Trophoblast cell (in vitro differentiated cells and primary cell): ENCODE measurements at regions not wholly inside any gene's neighbourhood (a gene's known extent, or its start where the extent isn't known, plus 50 kb on each side); places are given as distances from the start of the nearest gene placed in this dataset.

Source experiments
- DNase-seq, 2 donors: peaks; one replicate each; pipeline ENCODE4 v3.0.0-alpha.2; 2016
- H2AFZ ChIP-seq: 2 replicates; pipeline ENCODE4 v1.6.1; 2013; ENCODE audit warnings: low read length, moderate library complexity, mild to moderate bottlenecking; ENCODE audit not compliant: insufficient read depth, poor library complexity
- H2AK5ac ChIP-seq: 2 replicates; pipeline ENCODE4 v1.6.1; 2013; ENCODE audit warnings: mild to moderate bottlenecking, low read length
- H2BK120ac ChIP-seq: 2 replicates; pipeline ENCODE4 v1.6.1; 2013; ENCODE audit warnings: low read length, mild to moderate bottlenecking, moderate library complexity; ENCODE audit not compliant: insufficient read depth, poor library complexity
- H2BK12ac ChIP-seq: 2 replicates; pipeline ENCODE4 v1.6.1; 2013; ENCODE audit warnings: mild to moderate bottlenecking, low read length, moderate library complexity
- H2BK5ac ChIP-seq: 2 replicates; pipeline ENCODE4 v1.6.1; 2013; ENCODE audit warnings: low read length, low read depth, moderate library complexity, mild to moderate bottlenecking; ENCODE audit not compliant: poor library complexity
- H3K14ac ChIP-seq: 2 replicates; pipeline ENCODE4 v1.6.1; 2013; ENCODE audit warnings: mild to moderate bottlenecking, low read length
- H3K18ac ChIP-seq: 2 replicates; pipeline ENCODE4 v1.6.1; 2013; ENCODE audit warnings: mild to moderate bottlenecking, low read length
- H3K23ac ChIP-seq: 2 replicates; pipeline ENCODE4 v1.6.1; 2013; ENCODE audit warnings: low read length
- H3K27ac ChIP-seq: 2 replicates; pipeline ENCODE4 v1.5.1; 2013; ENCODE audit warnings: low read depth, mild to moderate bottlenecking, inconsistent platforms, low read length, moderate library complexity
- H3K27me3 ChIP-seq: 2 replicates; pipeline ENCODE4 v1.6.1; 2013; ENCODE audit warnings: inconsistent platforms, mild to moderate bottlenecking, low read length, moderate library complexity; ENCODE audit not compliant: insufficient read depth
- H3K36me3 ChIP-seq, 2 experiments: 1 replicate in 1 of 2; 2 replicates in 1 of 2; pipeline ENCODE4 v1.6.1; 2013; ENCODE audit warnings: low read length in 2 of 2, mild to moderate bottlenecking in 2 of 2, moderate library complexity in 1 of 2; ENCODE audit not compliant: insufficient read depth in 2 of 2, control insufficient read depth in 1 of 2
- H3K4ac ChIP-seq: 2 replicates; pipeline ENCODE4 v1.6.1; 2013; ENCODE audit warnings: low read depth, mild to moderate bottlenecking, low read length, moderate library complexity
- H3K4me1 ChIP-seq, 2 experiments: 1 replicate in 1 of 2; 2 replicates in 1 of 2; pipeline ENCODE4 v1.6.1; 2013; ENCODE audit warnings: low read length in 2 of 2, mild to moderate bottlenecking in 2 of 2, moderate library complexity in 1 of 2; ENCODE audit not compliant: insufficient read depth in 2 of 2, control insufficient read depth in 1 of 2
- H3K4me2 ChIP-seq: 2 replicates; pipeline ENCODE4 v1.6.1; 2013; ENCODE audit warnings: inconsistent platforms, mild to moderate bottlenecking, low read length, moderate library complexity
- H3K4me3 ChIP-seq: 2 replicates; pipeline ENCODE4 v1.5.1; 2013; ENCODE audit warnings: mild to moderate bottlenecking, low read depth, low read length, inconsistent platforms
- H3K79me1 ChIP-seq: one replicate; pipeline ENCODE4 v1.6.1; 2013; ENCODE audit warnings: low read length
- H3K79me2 ChIP-seq: 2 replicates; pipeline ENCODE4 v1.6.1; 2013; ENCODE audit warnings: low read length, mild to moderate bottlenecking; ENCODE audit not compliant: control insufficient read depth, insufficient read depth, poor library complexity
- H3K9ac ChIP-seq: 2 replicates; pipeline ENCODE4 v1.6.1; 2013; ENCODE audit warnings: mild to moderate bottlenecking, low read length
- H3K9me3 ChIP-seq: 2 replicates; pipeline ENCODE4 v1.6.1; 2013; ENCODE audit warnings: low read depth, mild to moderate bottlenecking, control low read depth, inconsistent platforms, low read length; ENCODE audit not compliant: insufficient read depth
- H4K12ac ChIP-seq: 2 replicates; pipeline ENCODE4 v1.6.1; 2013; ENCODE audit warnings: low read depth, mild to moderate bottlenecking, low read length, moderate library complexity
- H4K8ac ChIP-seq: 2 replicates; pipeline ENCODE4 v1.6.1; 2013; ENCODE audit warnings: low read depth, mild to moderate bottlenecking, low read length, moderate library complexity
- H4K91ac ChIP-seq: one replicate; pipeline ENCODE4 v1.6.1; 2013; ENCODE audit warnings: low read depth, mild to moderate bottlenecking, low read length, moderate library complexity
- WGBS: extraction: QIAGEN DNeasy Blood & Tissue Kit; methylation state at CpG from one replicate; pipeline ENCODE4 v1.1.7; 2013; ENCODE audit warnings: missing lambda C conversion rate; ENCODE audit not compliant: insufficient read length, insufficient coverage; ENCODE audit errors: extremely low coverage; 5-methylcytosine and 5-hydroxymethylcytosine counted together

GRCh38 chr14:87652278-87652677, 340.7 kb downstream of the GALC start:
- peaks cover 11% of the 10 kb centered on the region for H3K9me3 ChIP-seq
- H3K4me2 ChIP-seq, result no peak overlapping the region
- H3K4me3 ChIP-seq, result no peak overlapping the region
- no peak overlapping the region for H2BK120ac ChIP-seq
- H3K14ac ChIP-seq, result no peak overlapping the region
- no peak overlapping the region for H2AFZ ChIP-seq
- no peak overlapping the region for H3K9ac ChIP-seq
- H2AK5ac ChIP-seq, result no peak overlapping the region
- no peaks in the 10 kb centered on the region for H3K79me2 ChIP-seq
- no peak overlapping the region for H3K23ac ChIP-seq
- H3K36me3 ChIP-seq, result no peaks in the 10 kb centered on the region
- no peaks in the 10 kb centered on the region for H3K27me3 ChIP-seq
- DNase-seq, result no peak
- H2BK12ac ChIP-seq, result no peak overlapping the region
- H4K8ac ChIP-seq, result no peak overlapping the region
- H3K79me1 ChIP-seq, result no peaks in the 10 kb centered on the region
- H3K4me1 ChIP-seq, result no peaks in the 10 kb centered on the region
- no CpG with 5 or more reads among the region's 2 CpGs for WGBS
- no peak overlapping the region for H4K12ac ChIP-seq
- no peak overlapping the region for H4K91ac ChIP-seq
- H3K27ac ChIP-seq, result no peak overlapping the region
- no peak overlapping the region for H3K4ac ChIP-seq
- H2BK5ac ChIP-seq, result no peak overlapping the region
- H3K18ac ChIP-seq, result no peak overlapping the region

- Histone ChIP-seq H2BK12ac (no peak overlapping the region), H3K79me2 (no peaks in the 10 kb centered on the region), H3K27ac (no peak overlapping the region), H3K36me3 (no peaks in the 10 kb centered on the region), H2AK5ac (no peak overlapping the region), H4K8ac (no peak overlapping the region), H3K4ac (no peak overlapping the region), H3K9ac (no peak overlapping the region), H4K12ac (no peak overlapping the region), H3K23ac (no peak overlapping the region), H3K4me1 (no peaks in the 10 kb centered on the region), H4K91ac (no peak overlapping the region), H3K14ac (no peak overlapping the region), H3K9me3 (peaks cover 6% of the 10 kb centered on the region), H3K4me2 (no peak overlapping the region), H3K27me3 (no peaks in the 10 kb centered on the region), H3K4me3 (no peak overlapping the region), H3K18ac (no peak overlapping the region), H2BK120ac (no peak overlapping the region), H3K79me1 (no peaks in the 10 kb centered on the region), H2BK5ac (no peak overlapping the region), H2AFZ (no peak overlapping the region)
- WGBS, result no CpG with 5 or more reads among the region's 3 CpGs
- DNase-seq, result no peak
These were observed 348.3 kb downstream of the GALC start for GRCh38 chr14:87644689-87645088.

GRCh38 chr14:87643005-87643404, 350.0 kb downstream of the GALC start:
- Histone ChIP-seq H2BK120ac (no peak overlapping the region), H3K4me2 (no peak overlapping the region), H2BK5ac (no peak overlapping the region), H3K36me3 (no peaks in the 10 kb centered on the region), H4K91ac (no peak overlapping the region), H3K18ac (no peak overlapping the region), H3K79me1 (no peaks in the 10 kb centered on the region), H3K79me2 (no peaks in the 10 kb centered on the region), H3K4me1 (no peaks in the 10 kb centered on the region), H4K12ac (no peak overlapping the region), H2AFZ (no peak overlapping the region), H3K4ac (no peak overlapping the region), H3K23ac (no peak overlapping the region), H2BK12ac (no peak overlapping the region), H3K27ac (no peak overlapping the region), H3K14ac (no peak overlapping the region), H3K9me3 (no peaks in the 10 kb centered on the region), H3K27me3 (no peaks in the 10 kb centered on the region), H4K8ac (no peak overlapping the region), H2AK5ac (no peak overlapping the region), H3K4me3 (no peak overlapping the region), H3K9ac (no peak overlapping the region)
- no peak for DNase-seq
- WGBS, result no CpG with 5 or more reads among the region's 4 CpGs

- Histone ChIP-seq H4K8ac (no peak overlapping the region), H3K18ac (no peak overlapping the region), H2BK120ac (no peak overlapping the region), H3K27ac (no peak overlapping the region), H2BK12ac (no peak overlapping the region), H3K27me3 (no peaks in the 10 kb centered on the region), H3K79me1 (no peaks in the 10 kb centered on the region), H3K9me3 (no peaks in the 10 kb centered on the region), H3K4ac (no peak overlapping the region), H3K79me2 (no peaks in the 10 kb centered on the region), H2AK5ac (no peak overlapping the region), H2BK5ac (no peak overlapping the region), H4K12ac (no peak overlapping the region), H3K36me3 (no peaks in the 10 kb centered on the region), H4K91ac (no peak overlapping the region), H3K4me2 (no peak overlapping the region), H3K4me3 (no peak overlapping the region), H3K23ac (no peak overlapping the region), H3K4me1 (no peaks in the 10 kb centered on the region), H2AFZ (no peak overlapping the region), H3K9ac (no peak overlapping the region), H3K14ac (no peak overlapping the region)
- no peak for DNase-seq
These were observed 352.4 kb downstream of the GALC start for GRCh38 chr14:87640553-87640952.
